ENCODE measurements at regions not wholly inside any gene's neighbourhood (a gene's known extent, or its start where the extent isn't known, plus 50 kb on each side); places are given as distances from the start of the nearest gene placed in this dataset.

- no peak overlapping the region for H3K4me3 ChIP-seq
- H3K27ac ChIP-seq: peak overlapping the region; percentile 95
- TF ChIP-seq CTCF (conservative IDR thresholded peaks at IDR 0.05): no peak
- TF ChIP-seq EZH2 (IDR thresholded peaks at IDR 0.05; ENCODE audit: low read depth): no peak
- no peaks in the 10 kb centered on the region for H3K79me2 ChIP-seq (ENCODE audit: low read depth)
- H3K9me2 ChIP-seq (ENCODE audit: insufficient read depth): no peaks in the 10 kb centered on the region
- CTCF ChIA-PET: interaction anchor here (0.5 kb wide), 1 partner anchor 58 kb away, joined by 3 read pairs; no protein-coding TSS in a partner anchor
- DNase-seq: peak; percentile 69 to 92
- no peak overlapping the region for H2AFZ ChIP-seq
- intact Hi-C loops (cut with micrococcal nuclease; ENCODE audit: unreplicated experiment): loop anchor here (2.0 to 10.0 kb wide), 4 partner anchors 34 to 169 kb away; no protein-coding TSS in a partner anchor
- BruUV-seq (replicated peaks): no TSS peak
- H3K36me3 ChIP-seq (ENCODE audit: low read depth): no peaks in the 10 kb centered on the region
- H3K4me2 ChIP-seq: peak overlapping the region; percentile 75
- H3F3A ChIP-seq (ENCODE audit: insufficient read depth, low read depth): peaks cover 69% of the 10 kb centered on the region
- H4K20me1 ChIP-seq (ENCODE audit: insufficient read depth): no peaks in the 10 kb centered on the region
- H3K4me1 ChIP-seq (replicated peaks; ENCODE audit: insufficient read depth): peaks cover 79% of the 10 kb centered on the region
- no peaks in the 10 kb centered on the region for H3K9me3 ChIP-seq (ENCODE audit: insufficient read depth, low read depth)
- POLR2A ChIA-PET (ENCODE audit: unreplicated experiment): no interaction called here
- H3K27me3 ChIP-seq (ENCODE audit: insufficient read depth, low read depth): no peaks in the 10 kb centered on the region
Observed at GRCh38 chr12:124683152-124684124, 116.0 kb upstream of the NCOR2 start.

- intact Hi-C loops (cut with micrococcal nuclease; ENCODE audit: unreplicated experiment): loop anchor here (5.0 to 10.0 kb wide), 3 partner anchors 35 to 168 kb away; no protein-coding TSS in a partner anchor
- no peaks in the 10 kb centered on the region for H3K36me3 ChIP-seq (ENCODE audit: low read depth)
- peaks cover 87% of the 10 kb centered on the region for H3K4me1 ChIP-seq (replicated peaks; ENCODE audit: insufficient read depth)
- H4K20me1 ChIP-seq (ENCODE audit: insufficient read depth): no peaks in the 10 kb centered on the region
- H3K4me2 ChIP-seq: peak overlapping the region; percentile 75
- no peak overlapping the region; the same call in 1 of the 2 replicates for H3K4me3 ChIP-seq
- peaks cover 69% of the 10 kb centered on the region for H3F3A ChIP-seq (ENCODE audit: insufficient read depth, low read depth)
- H3K9me2 ChIP-seq (ENCODE audit: insufficient read depth): no peaks in the 10 kb centered on the region
- no peaks in the 10 kb centered on the region for H3K27me3 ChIP-seq (ENCODE audit: insufficient read depth, low read depth)
- no peak for DNase-seq
- H3K27ac ChIP-seq: peak overlapping the region; percentile 95
- no peaks in the 10 kb centered on the region for H3K79me2 ChIP-seq (ENCODE audit: low read depth)
- ChIA-PET CTCF (interaction anchor here (0.5 to 0.6 kb wide), 3 partner anchors 55 to 266 kb away, joined by 3 to 4 read pairs (median 3); no protein-coding TSS in a partner anchor), POLR2A (ENCODE audit: unreplicated experiment) (interaction anchor here (0.6 kb wide), 1 partner anchor 131 kb away, joined by 3 read pairs; no protein-coding TSS in a partner anchor)
- H2AFZ ChIP-seq: no peak overlapping the region
- BruUV-seq (replicated peaks): no TSS peak
- TF ChIP-seq EZH2 (IDR thresholded peaks at IDR 0.05; ENCODE audit: low read depth): no peak
- TF ChIP-seq CTCF (conservative IDR thresholded peaks at IDR 0.05): no peak
- no peaks in the 10 kb centered on the region for H3K9me3 ChIP-seq (ENCODE audit: insufficient read depth, low read depth)
Observed at GRCh38 chr12:124682425-124683151, 115.2 kb upstream of the NCOR2 start.
